ENCODE measurements at regions not wholly inside any gene's neighbourhood (a gene's known extent, or its start where the extent isn't known, plus 50 kb on each side); places are given as distances from the start of the nearest gene placed in this dataset.
A peak's percentile ranks its signal among the peaks of the same experiment; 100 is the strongest.
"Not testable (repeated sequence)": the region's sequence is repeated elsewhere in the genome, so short reads cannot be mapped to it uniquely, and the experiment has no call there.

- DNase-seq (ENCODE audit: low read depth in 3 of 3, low spot score in 2 of 3): no peak
Measured at GRCh38 chr16:63473725-63474124, 1437.5 kb upstream of the CDH8 start.

DNA sequence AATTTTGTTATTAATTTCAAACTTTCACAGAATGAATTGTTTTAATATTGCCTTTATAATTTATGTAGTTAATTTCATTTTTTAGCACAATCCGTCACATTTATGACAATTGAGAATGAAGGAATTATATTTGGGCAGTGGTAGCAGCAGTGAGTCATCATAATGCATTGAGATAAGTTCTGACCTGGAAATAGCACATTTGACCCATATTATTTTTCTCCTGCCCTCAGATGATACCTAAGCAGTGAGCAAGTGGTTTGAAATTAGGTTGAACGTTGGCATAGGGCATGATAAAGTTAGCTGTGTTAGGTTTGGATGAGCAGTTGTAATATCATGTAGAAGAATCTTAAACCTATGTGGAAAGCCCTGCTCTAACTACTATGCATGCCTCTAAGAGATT, 1431.3 kb upstream of the CDH8 start:
- DNase-seq (ENCODE audit: low read depth in 3 of 3, low spot score in 2 of 3): no peak

GRCh38 chr16:63462316-63462715, 1426.1 kb upstream of the CDH8 start:
- no peak for DNase-seq (ENCODE audit: low read depth in 3 of 3, low spot score in 2 of 3)

- DNase-seq (ENCODE audit: low read depth in 3 of 3, low spot score in 2 of 3): peak; percentile 18 to 27 (median 18)
Measured at GRCh38 chr16:63461248-63461841, 1425.1 kb upstream of the CDH8 start.

GRCh38 chr16:63458846-63459245, 1422.6 kb upstream of the CDH8 start:
- DNase-seq (ENCODE audit: low read depth in 3 of 3, low spot score in 2 of 3): no peak

GRCh38 chr16:63457869-63458268, 1421.6 kb upstream of the CDH8 start:
- no peak for DNase-seq (ENCODE audit: low read depth in 3 of 3, low spot score in 2 of 3)

GRCh38 chr16:63453261-63453660, 1417.0 kb upstream of the CDH8 start:
- no peak for DNase-seq (ENCODE audit: low read depth in 3 of 3, low spot score in 2 of 3)

DNA sequence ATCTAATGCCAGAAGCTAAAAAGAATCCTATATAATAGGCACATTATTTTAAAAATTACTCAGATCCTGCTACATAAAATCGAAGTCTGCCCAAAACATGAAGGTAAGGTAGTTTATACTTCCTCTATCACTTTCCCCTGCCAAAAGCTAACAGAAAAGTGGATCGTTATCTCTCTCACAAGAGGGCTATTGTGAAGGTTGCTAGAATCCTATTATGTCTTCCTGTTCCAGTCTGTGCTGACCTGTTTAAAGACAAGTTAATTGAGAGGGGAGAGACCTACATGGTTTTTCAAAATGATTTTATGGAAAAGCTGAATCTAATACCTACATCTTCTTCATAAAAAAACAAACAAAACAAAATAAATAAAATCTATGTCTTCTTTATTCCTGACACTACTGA, 1410.9 kb upstream of the CDH8 start:
- DNase-seq (ENCODE audit: low read depth in 3 of 3, low spot score in 2 of 3): no peak

DNA sequence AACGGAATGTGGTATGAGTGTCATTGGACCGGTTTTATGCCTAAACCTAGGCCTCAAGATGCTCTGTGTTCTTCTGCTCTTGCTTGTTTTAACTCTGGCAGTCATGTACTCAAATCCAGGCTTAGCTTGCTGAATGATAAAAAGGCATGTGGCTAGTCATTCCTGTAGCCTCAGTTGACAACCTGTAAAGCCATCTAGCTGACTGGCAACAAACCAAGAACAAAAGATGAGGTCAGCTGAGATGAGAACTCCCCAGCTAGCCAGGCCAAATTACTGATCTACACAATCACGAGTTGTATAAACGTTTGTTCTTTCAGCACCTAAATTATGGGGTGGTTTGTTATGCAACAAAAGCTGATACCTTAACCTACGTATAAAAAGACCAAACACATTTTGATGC, 1406.0 kb upstream of the CDH8 start:
- DNase-seq (ENCODE audit: low read depth in 3 of 3, low spot score in 2 of 3): no peak

GRCh38 chr16:63426275-63426870, 1390.1 kb upstream of the CDH8 start:
- DNase-seq (ENCODE audit: low read depth in 3 of 3, low spot score in 2 of 3): no peak

DNA sequence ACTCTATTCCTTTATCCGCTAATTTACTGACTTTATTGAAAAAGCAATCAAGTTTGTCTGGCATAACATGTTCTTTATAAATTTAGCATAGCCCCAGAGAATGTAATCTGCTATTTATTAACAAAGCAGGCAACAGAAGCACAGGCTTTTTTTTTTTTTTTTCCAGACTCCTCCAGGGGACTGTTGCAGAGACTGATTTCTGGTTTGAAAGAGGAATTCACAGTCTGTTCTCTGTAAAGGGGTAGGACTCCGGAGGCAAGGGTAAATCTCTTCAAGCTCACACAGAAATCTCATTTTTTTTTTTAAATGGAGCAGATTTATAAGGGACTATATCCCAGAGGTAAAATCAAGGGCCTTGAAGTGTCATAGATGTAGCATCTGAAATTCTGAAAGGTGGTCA, 1386.5 kb upstream of the CDH8 start:
- no peak for DNase-seq (ENCODE audit: low read depth in 3 of 3, low spot score in 2 of 3)

- no peak for DNase-seq (ENCODE audit: low read depth in 3 of 3, low spot score in 2 of 3)
Measured at GRCh38 chr16:63416712-63417111, 1380.5 kb upstream of the CDH8 start.

DNA sequence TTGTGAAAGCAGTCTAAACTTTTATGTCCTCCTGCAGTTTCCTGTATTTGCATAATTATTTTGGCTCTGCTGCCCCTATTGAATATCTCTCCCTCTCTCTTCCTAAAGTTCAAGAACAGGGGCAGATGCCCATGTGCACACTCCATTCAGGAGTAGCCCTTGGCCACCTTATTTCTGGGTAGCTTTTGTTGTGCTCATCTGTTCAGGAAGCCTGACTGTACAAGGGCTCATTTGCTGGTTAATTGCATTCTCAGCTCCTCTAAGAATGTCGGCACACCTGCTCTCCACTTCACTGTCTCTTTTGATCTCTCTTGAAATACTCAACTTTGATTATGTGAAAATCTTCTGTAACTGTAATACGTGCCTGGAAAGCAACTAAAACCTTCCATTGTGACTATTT, 1378.8 kb upstream of the CDH8 start:
- no peak for DNase-seq (ENCODE audit: low read depth in 3 of 3, low spot score in 2 of 3)

GRCh38 chr16:63410594-63410993, 1374.4 kb upstream of the CDH8 start:
- no peak for DNase-seq (ENCODE audit: low read depth in 3 of 3, low spot score in 2 of 3)

- no peak for DNase-seq (ENCODE audit: low read depth in 3 of 3, low spot score in 2 of 3)
Measured at GRCh38 chr16:63403792-63404191, 1367.6 kb upstream of the CDH8 start.

DNA sequence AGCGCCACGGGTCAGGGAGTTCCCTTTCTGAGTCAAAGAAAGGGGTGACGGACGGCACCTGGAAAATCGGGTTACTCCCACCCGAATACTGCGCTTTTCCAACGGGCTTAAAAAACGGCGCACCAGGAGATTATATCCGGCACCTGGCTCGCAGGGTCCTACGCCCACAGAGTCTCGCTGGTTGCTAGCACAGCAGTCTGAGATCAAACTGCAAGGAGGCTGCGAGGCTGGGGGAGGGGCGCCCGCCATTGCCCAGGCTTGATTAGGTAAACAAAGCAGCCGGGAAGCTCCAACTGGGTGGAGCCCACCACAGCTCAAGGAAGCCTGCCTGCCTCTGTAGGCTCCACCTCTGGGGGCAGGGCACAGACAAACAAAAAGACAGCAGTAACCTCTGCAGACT, 1352.0 kb upstream of the CDH8 start:
- not testable (repeated sequence) for DNase-seq (ENCODE audit: low read depth in 3 of 3, low spot score in 2 of 3)

DNA sequence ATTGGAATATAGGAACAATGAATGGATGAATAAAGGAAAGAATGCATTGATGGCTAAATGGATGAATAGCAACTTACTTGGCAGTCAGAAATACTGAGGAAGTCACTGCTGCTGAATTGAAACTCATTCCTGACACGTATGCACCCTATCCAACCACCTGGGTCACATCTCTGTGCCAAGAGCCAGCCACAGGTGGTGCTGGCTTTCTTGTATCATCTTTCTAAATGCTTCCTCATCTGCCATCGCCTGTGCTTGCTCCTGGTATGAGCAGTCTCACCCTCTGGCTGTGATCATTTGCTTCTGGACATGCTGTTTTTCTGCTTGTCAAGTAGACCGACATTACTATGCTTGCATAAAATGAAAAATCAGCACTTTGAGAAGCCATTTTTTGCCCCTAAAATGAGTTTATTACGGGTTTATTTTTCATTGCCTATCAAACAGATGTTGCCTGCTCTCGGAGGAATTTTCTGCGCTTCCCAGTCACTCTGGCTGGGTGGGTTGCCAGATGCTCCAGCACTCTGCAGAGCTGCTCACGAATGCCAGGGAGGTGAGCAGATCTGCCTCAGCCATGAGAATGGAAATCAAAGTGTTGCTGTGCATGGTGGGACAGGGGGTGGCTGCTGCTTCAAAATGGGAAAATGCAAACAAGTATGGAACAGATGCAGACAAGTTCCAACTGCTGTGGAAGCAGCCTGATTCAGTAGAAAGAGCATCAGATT, 1349.6 kb upstream of the CDH8 start:
- no peak for DNase-seq (ENCODE audit: low read depth in 3 of 3, low spot score in 2 of 3)

GRCh38 chr16:63373744-63374143, 1337.5 kb upstream of the CDH8 start:
- DNase-seq (ENCODE audit: low read depth in 3 of 3, low spot score in 2 of 3): no peak

DNA sequence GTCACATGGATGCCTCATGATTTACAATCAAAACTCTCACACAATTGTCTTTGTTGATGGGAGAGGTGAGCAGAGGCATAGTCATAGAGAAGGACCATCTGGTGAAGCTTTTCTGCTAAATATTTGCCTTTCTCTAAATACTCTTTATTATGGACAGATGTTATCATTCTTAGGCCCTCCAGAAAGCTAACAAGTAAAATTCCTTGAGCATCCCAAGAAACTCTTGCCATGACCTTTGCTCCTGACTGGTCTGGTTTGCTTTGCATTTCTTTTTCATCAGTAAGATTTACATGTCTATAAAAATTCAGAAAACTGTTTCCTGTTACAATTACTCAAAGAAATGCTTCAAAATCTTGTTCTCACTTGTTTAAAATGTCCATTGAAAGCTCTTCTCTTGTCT, 1336.6 kb upstream of the CDH8 start:
- no peak for DNase-seq (ENCODE audit: low read depth in 3 of 3, low spot score in 2 of 3)

GRCh38 chr16:63372283-63372682, 1336.0 kb upstream of the CDH8 start:
- DNase-seq (ENCODE audit: low read depth in 3 of 3, low spot score in 2 of 3): no peak

DNA sequence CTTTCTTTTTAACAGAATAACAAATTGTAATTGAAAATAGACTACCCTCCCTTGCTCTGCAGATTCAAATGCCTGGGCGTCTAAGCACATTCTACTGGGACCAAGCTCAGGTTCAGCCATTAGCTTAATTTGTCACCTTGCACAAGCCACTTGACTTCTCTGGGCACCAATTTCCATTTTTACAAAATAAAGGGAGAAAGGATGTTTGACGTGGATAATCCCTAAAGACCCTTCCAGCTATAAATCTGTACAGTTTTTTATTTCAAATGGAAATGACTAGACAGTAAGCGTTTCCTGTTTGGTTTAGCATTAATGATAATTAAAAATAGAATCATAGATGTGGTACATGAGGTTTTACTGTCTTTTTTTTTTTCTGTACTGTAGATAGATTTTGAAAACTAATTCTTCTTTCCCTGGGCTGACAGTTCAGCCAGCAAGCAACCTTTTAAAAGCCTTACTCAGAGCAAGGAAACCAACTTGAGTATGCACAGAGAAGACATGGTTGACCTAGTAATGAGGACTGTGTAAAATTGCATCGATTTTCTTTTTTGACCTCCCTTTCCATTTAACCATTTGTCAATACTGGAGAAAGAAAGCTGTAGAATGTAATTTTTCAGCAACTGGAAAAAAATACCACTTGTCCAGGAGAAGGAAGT, 1329.5 kb upstream of the CDH8 start:
- no peak for DNase-seq (ENCODE audit: low read depth in 3 of 3, low spot score in 2 of 3)

DNA sequence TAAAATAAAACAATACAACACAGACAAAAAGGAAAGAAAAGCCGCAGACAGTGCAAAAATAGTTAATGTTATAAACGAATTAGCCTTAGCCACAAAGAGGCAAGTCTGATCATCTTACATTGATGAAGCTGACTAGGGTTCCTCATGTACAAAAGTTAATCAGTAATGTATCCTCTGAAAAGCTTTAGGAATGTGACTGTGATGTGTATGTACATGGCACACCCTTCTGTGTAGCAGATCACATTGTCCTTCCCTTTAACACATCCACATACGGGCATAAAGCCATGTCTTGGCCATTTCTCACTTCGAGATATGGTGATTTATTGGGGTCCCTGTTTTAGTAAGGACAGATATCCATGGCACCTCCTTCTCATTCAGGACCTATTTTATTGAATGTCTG, 1327.5 kb upstream of the CDH8 start:
- DNase-seq (ENCODE audit: low read depth in 3 of 3, low spot score in 2 of 3): no peak
